ENCODE measurements at regions not wholly inside any gene's neighbourhood (a gene's known extent, or its start where the extent isn't known, plus 50 kb on each side); places are given as distances from the start of the nearest gene placed in this dataset.

DNA sequence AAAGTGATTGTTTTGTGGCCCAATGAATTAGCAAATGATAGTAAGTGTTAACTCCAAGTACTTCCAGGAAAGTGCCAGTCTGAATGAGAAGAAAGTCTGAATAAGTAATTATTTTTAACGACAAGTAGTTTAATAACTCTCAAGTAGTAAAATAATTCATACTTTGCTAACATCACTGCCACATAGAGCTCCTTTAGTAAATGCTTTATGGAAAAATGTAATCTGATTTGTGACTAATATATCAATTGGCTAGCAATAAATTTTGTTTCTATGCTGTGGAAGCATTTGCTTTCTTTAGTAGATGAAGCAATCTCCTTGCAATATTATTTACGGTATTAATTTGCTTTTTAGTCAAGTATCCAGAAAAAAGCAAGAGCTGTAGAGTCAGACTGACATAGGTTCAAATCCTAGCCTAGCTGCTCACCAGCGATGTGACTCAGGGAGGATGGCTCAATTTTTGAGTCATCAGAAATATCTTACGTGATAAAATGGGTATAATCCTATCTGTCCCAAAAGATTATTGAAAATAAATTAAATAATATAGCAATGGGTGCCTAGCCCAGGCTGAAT lies 329.3 kb downstream of the FGFR2 start:
- no peak for DNase-seq
- Mint-ChIP-seq H3K4me3 (no peak overlapping the region), H3K27ac (no peak overlapping the region), H3K4me1 (peaks cover 25% of the 10 kb centered on the region), H3K9me3 (no peaks in the 10 kb centered on the region), H3K36me3 (ENCODE audit: low read depth) (no peaks in the 10 kb centered on the region), H3K27me3 (ENCODE audit: insufficient read depth) (peaks cover 14% of the 10 kb centered on the region)
- Histone ChIP-seq H3K36me3 (ENCODE audit: control insufficient read depth, insufficient read depth, low read length) (no peaks in the 10 kb centered on the region), H3K27me3 (ENCODE audit: control insufficient read depth, insufficient read depth, low read length, poor library complexity, severe bottlenecking) (no peaks in the 10 kb centered on the region), H3K27ac (ENCODE audit: low read depth, low read length) (no peak overlapping the region), H3K9ac (ENCODE audit: extremely low read depth, low read length, poor library complexity, severe bottlenecking) (no peak overlapping the region), H3K4me1 (ENCODE audit: control insufficient read depth, insufficient read depth, low read length) (no peaks in the 10 kb centered on the region), H3K4me3 (ENCODE audit: low read length) (no peak overlapping the region), H3K9me3 (ENCODE audit: control insufficient read depth, low read length) (no peaks in the 10 kb centered on the region)
- TF ChIP-seq, protein P1, sequence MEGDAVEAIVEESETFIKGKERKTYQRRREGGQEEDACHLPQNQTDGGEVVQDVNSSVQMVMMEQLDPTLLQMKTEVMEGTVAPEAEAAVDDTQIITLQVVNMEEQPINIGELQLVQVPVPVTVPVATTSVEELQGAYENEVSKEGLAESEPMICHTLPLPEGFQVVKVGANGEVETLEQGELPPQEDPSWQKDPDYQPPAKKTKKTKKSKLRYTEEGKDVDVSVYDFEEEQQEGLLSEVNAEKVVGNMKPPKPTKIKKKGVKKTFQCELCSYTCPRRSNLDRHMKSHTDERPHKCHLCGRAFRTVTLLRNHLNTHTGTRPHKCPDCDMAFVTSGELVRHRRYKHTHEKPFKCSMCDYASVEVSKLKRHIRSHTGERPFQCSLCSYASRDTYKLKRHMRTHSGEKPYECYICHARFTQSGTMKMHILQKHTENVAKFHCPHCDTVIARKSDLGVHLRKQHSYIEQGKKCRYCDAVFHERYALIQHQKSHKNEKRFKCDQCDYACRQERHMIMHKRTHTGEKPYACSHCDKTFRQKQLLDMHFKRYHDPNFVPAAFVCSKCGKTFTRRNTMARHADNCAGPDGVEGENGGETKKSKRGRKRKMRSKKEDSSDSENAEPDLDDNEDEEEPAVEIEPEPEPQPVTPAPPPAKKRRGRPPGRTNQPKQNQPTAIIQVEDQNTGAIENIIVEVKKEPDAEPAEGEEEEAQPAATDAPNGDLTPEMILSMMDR (conservative IDR thresholded peaks at IDR 0.05) = no peak
- 90 to 98% methylated on average over 2 to 3 of the region's 4 CpGs for WGBS, 2 experiments (ENCODE audit: insufficient coverage in 1 of 2, insufficient read length in 1 of 2)

DNA sequence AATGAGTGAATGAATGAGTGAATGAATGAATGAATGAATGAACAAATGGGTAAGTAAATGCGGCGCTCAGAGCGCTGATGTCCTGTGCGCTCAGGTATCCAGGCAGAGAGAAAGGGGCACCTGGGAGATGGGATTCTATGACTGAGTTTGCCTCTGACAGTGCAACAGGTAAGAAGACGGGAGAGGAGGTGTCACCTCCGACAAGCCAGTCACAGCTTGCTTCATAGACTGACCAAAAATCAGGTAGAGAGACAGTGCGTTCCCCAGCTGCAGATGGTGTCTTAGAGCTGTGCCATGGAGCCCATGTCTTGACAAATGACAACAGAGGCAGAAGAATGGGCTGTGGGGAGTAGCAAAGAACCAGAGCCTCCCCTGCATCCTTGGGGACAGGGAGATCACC lies 327.3 kb downstream of the FGFR2 start:
- no peaks in the 10 kb centered on the region for H3K4me1 ChIP-seq (ENCODE audit: control insufficient read depth, insufficient read depth, low read length)
- Mint-ChIP-seq H3K9me3 (no peaks in the 10 kb centered on the region), H3K4me3 (no peak overlapping the region), H3K4me1 (peaks cover 17% of the 10 kb centered on the region), H3K27ac (no peak overlapping the region), H3K27me3 (ENCODE audit: insufficient read depth) (peaks cover 14% of the 10 kb centered on the region), H3K36me3 (ENCODE audit: low read depth) (no peaks in the 10 kb centered on the region)
- no peaks in the 10 kb centered on the region for H3K36me3 ChIP-seq (ENCODE audit: control insufficient read depth, insufficient read depth, low read length)
- no peak overlapping the region for H3K4me3 ChIP-seq (ENCODE audit: low read length)
- 86 to 94% methylated on average over 6 to 7 of the region's 7 CpGs for WGBS, 2 experiments (ENCODE audit: insufficient coverage in 1 of 2, insufficient read length in 1 of 2)
- no peak overlapping the region for H3K27ac ChIP-seq (ENCODE audit: low read depth, low read length)
- no peak for DNase-seq
- H3K9ac ChIP-seq (ENCODE audit: extremely low read depth, low read length, poor library complexity, severe bottlenecking) = no peak overlapping the region
- no peaks in the 10 kb centered on the region for H3K9me3 ChIP-seq (ENCODE audit: control insufficient read depth, low read length)
- H3K27me3 ChIP-seq (ENCODE audit: control insufficient read depth, insufficient read depth, low read length, poor library complexity, severe bottlenecking) = no peaks in the 10 kb centered on the region
- TF ChIP-seq, protein P1 (conservative IDR thresholded peaks at IDR 0.05) = no peak

DNA sequence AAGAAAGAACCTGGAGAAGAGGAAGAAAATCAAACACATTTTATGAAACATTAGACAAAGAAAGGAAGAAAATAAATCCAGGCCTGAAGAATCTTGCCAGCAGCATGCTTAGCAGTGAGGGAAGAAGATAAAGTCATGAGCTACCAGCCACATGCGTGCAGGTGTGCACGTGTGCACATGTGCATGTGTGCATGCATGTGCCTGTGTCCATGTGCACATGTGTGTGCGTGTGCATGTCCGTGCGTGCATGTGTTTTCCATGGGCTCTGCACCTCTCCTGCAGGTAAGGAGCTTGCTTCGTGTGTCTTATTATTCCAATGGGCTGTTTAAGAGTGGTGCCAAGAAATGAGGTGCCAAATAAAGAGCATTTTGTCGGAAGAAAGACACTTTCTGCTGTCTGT lies 322.2 kb downstream of the FGFR2 start:
- Histone ChIP-seq H3K4me1 (ENCODE audit: control insufficient read depth, insufficient read depth, low read length) (no peaks in the 10 kb centered on the region), H3K9me3 (ENCODE audit: control insufficient read depth, low read length) (no peaks in the 10 kb centered on the region), H3K9ac (ENCODE audit: extremely low read depth, low read length, poor library complexity, severe bottlenecking) (no peak overlapping the region), H3K4me3 (ENCODE audit: low read length) (no peak overlapping the region), H3K27me3 (ENCODE audit: control insufficient read depth, insufficient read depth, low read length, poor library complexity, severe bottlenecking) (no peaks in the 10 kb centered on the region), H3K36me3 (ENCODE audit: control insufficient read depth, insufficient read depth, low read length) (no peaks in the 10 kb centered on the region), H3K27ac (ENCODE audit: low read depth, low read length) (no peak overlapping the region)
- peaks cover 2% of the 10 kb centered on the region for H3K27me3 Mint-ChIP-seq (ENCODE audit: insufficient read depth)
- H3K4me1 Mint-ChIP-seq = peaks cover 9% of the 10 kb centered on the region
- no peaks in the 10 kb centered on the region for H3K36me3 Mint-ChIP-seq (ENCODE audit: low read depth)
- TF ChIP-seq, protein P1 (conservative IDR thresholded peaks at IDR 0.05) = no peak
- H3K9me3 Mint-ChIP-seq = peaks cover 4% of the 10 kb centered on the region
- WGBS, 2 experiments (ENCODE audit: insufficient coverage in 1 of 2, insufficient read length in 1 of 2) = 88 to 94% methylated on average over 7 of the region's 7 CpGs
- DNase-seq = no peak
- no peak overlapping the region for H3K27ac Mint-ChIP-seq
- H3K4me3 Mint-ChIP-seq = no peak overlapping the region
